ENCODE measurements at regions not wholly inside any gene's neighbourhood (a gene's known extent, or its start where the extent isn't known, plus 50 kb on each side); places are given as distances from the start of the nearest gene placed in this dataset.
"Not testable (repeated sequence)": the region's sequence is repeated elsewhere in the genome, so short reads cannot be mapped to it uniquely, and the experiment has no call there.

- Histone ChIP-seq H3K4me3 (ENCODE audit: low read depth in 1 of 2, low read length in 2 of 2) (no peak overlapping the region), H3K9me3 (ENCODE audit: control insufficient read depth in 1 of 2, low read length in 2 of 2) (no peaks in the 10 kb centered on the region), H3K27me3 (ENCODE audit: control insufficient read depth in 1 of 2, insufficient read depth in 2 of 2, low read length in 2 of 2) (peaks cover 51 to 69% of the 10 kb centered on the region in 2 donors)
These were observed 165.9 kb upstream of the CACNA1E start for GRCh38 chr1:181317261-181317930.

DNA sequence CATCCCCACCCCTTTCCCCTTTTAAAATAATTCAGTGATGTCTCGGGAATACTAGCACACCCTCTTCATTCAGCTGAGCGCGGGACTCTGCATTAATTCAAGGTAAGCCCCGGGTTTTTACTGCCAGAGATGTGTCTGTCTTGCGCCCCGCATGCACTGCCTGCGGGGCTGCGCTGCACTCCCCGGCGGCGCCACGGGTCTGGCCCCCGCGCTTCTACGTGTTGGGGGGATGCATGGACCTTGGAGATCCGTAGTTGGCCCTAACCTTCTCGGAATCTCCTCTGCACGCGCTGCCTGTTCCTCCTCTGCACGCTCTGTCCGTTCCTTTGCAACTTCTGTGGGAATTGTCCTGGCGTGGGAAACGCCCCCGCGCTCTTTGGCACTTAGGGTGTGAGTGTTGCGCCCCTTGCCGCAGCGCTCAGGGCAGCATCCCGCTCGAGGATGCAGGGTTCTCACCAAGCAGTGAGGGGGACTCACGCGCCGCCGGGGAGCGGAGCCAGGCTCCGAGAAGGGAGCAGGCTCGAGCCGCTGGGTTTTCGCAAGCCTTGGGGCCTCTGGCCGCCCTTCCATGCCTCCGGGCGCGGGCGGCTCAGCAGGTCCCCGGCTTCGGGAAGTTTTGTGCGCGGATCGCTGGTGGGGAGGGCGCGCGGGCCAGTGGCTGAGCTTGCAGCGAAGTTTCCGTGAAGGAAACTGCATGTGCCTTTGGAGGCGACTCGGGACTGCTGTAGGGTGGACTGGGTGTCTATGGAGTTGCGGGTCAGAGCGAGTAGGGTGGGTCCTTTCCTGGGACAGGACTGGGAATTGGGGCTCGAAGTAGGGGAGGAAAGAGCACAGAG is 165.1 kb upstream of the CACNA1E start:
- peaks cover 47 to 65% of the 10 kb centered on the region in 2 donors for H3K27me3 ChIP-seq (ENCODE audit: control insufficient read depth in 1 of 2, insufficient read depth in 2 of 2, low read length in 2 of 2)
- H3K4me3 ChIP-seq (ENCODE audit: low read depth in 1 of 2, low read length in 2 of 2), result no peak overlapping the region

More at GRCh38 chr1:181317261-181317930, 165.9 kb upstream of the CACNA1E start:
- Histone ChIP-seq H3K27ac (ENCODE audit: low read depth, low read length) (no peak overlapping the region), H3K4me1 (ENCODE audit: control insufficient read depth in 1 of 2, insufficient read depth in 2 of 2, low read length in 2 of 2) (no peaks in the 10 kb centered on the region), H3K9ac (ENCODE audit: low read depth in 1 of 2, low read length in 2 of 2) (no peak overlapping the region), H3K36me3 (ENCODE audit: control insufficient read depth in 1 of 2, insufficient read depth in 2 of 2, low read length in 2 of 2) (no peaks in the 10 kb centered on the region)

DNA sequence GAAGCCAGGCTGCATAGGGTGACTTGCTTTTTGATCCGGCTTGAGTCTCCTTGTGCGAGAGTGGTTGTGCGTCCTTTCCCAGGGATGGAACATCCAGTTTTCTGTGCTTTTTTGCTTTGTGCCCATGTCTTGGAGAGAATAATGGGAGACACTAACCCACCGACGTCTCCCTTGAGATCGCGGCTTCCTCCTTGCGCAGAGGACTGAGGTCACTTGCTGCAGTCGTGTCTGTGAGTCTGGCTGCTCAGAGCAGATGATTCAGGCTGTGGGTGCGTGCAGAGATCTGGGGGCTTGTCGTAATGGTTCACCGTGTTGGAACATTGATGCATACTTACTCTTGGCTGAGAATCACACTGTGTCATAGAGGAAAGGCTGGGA is 164.5 kb upstream of the CACNA1E start:
- Histone ChIP-seq H3K9ac (ENCODE audit: low read depth in 1 of 2, low read length in 2 of 2) (no peak overlapping the region), H3K4me1 (ENCODE audit: control insufficient read depth in 1 of 2, insufficient read depth in 2 of 2, low read length in 2 of 2) (no peaks in the 10 kb centered on the region), H3K4me3 (ENCODE audit: low read depth in 1 of 2, low read length in 2 of 2) (no peak overlapping the region), H3K27ac (ENCODE audit: low read depth, low read length) (no peak overlapping the region), H3K27me3 (ENCODE audit: control insufficient read depth in 1 of 2, insufficient read depth in 2 of 2, low read length in 2 of 2) (peaks cover 44 to 60% of the 10 kb centered on the region in 2 donors), H3K9me3 (ENCODE audit: control insufficient read depth in 1 of 2, low read length in 2 of 2) (no peaks in the 10 kb centered on the region), H3K36me3 (ENCODE audit: control insufficient read depth in 1 of 2, insufficient read depth in 2 of 2, low read length in 2 of 2) (no peaks in the 10 kb centered on the region)

More for the DNA sequence above, 165.1 kb upstream of the CACNA1E start:
- Histone ChIP-seq H3K27ac (ENCODE audit: low read depth, low read length) (no peak overlapping the region), H3K4me1 (ENCODE audit: control insufficient read depth in 1 of 2, insufficient read depth in 2 of 2, low read length in 2 of 2) (no peaks in the 10 kb centered on the region), H3K36me3 (ENCODE audit: control insufficient read depth in 1 of 2, insufficient read depth in 2 of 2, low read length in 2 of 2) (no peaks in the 10 kb centered on the region), H3K9me3 (ENCODE audit: control insufficient read depth in 1 of 2, low read length in 2 of 2) (no peaks in the 10 kb centered on the region), H3K9ac (ENCODE audit: low read depth in 1 of 2, low read length in 2 of 2) (no peak overlapping the region)

GRCh38 chr1:181319907-181320306 is 163.4 kb upstream of the CACNA1E start:
- Histone ChIP-seq H3K4me1 (ENCODE audit: control insufficient read depth in 1 of 2, insufficient read depth in 2 of 2, low read length in 2 of 2) (no peaks in the 10 kb centered on the region), H3K27me3 (ENCODE audit: control insufficient read depth in 1 of 2, insufficient read depth in 2 of 2, low read length in 2 of 2) (peaks cover 35 to 54% of the 10 kb centered on the region in 2 donors), H3K9ac (ENCODE audit: low read depth in 1 of 2, low read length in 2 of 2) (no peak overlapping the region), H3K36me3 (ENCODE audit: control insufficient read depth in 1 of 2, insufficient read depth in 2 of 2, low read length in 2 of 2) (no peaks in the 10 kb centered on the region), H3K9me3 (ENCODE audit: control insufficient read depth in 1 of 2, low read length in 2 of 2) (no peaks in the 10 kb centered on the region), H3K27ac (ENCODE audit: low read depth, low read length) (no peak overlapping the region), H3K4me3 (ENCODE audit: low read depth in 1 of 2, low read length in 2 of 2) (no peak overlapping the region)

DNA sequence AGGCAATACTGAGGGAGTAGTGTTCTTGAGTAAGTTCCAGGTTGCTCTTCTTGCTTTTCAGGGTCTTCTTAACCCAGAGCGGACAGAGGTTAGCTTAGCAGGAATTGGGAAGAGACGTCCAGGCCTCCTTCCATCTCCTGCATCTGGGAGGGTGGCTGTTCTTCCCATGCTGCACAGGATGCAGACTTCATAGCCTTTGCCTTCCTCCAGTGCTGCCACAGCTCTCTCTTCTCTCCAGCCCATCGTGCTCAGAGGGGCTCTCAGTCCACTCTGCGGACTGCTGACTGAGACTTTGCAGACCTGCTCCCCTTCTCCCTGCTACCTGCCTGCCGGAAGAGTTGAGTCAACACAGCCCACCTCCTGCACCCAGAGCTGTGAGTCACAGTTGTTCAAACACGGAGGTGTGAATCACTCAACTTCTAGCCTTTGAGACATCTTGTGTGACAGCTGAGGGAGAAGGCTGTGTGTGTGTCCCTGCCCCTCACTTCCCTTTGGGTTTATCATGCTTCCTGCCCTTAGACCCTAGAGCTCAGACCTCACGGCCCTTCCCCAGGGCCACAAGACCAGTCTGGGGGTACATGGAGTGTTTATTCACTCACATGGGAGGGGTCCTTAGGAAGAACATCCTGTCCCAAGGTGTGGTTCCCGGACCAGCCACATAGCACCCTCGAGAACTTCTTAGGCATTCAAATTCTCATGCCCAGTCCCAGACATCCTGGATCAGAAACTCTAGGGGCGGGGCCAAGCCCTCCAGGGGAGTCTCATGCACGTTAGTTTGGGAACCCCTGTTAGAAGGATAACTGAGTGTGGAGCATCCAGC is 158.3 kb upstream of the CACNA1E start:
- Histone ChIP-seq H3K9me3 (ENCODE audit: control insufficient read depth in 1 of 2, low read length in 2 of 2) (no peaks in the 10 kb centered on the region), H3K27ac (ENCODE audit: low read depth, low read length) (no peak overlapping the region), H3K4me3 (ENCODE audit: low read depth in 1 of 2, low read length in 2 of 2) (no peak overlapping the region), H3K27me3 (ENCODE audit: control insufficient read depth in 1 of 2, insufficient read depth in 2 of 2, low read length in 2 of 2) (peaks cover 2 to 22% of the 10 kb centered on the region in 2 donors), H3K4me1 (ENCODE audit: control insufficient read depth in 1 of 2, insufficient read depth in 2 of 2, low read length in 2 of 2) (no peaks in the 10 kb centered on the region), H3K9ac (ENCODE audit: low read depth in 1 of 2, low read length in 2 of 2) (no peak overlapping the region), H3K36me3 (ENCODE audit: control insufficient read depth in 1 of 2, insufficient read depth in 2 of 2, low read length in 2 of 2) (no peaks in the 10 kb centered on the region)

DNA sequence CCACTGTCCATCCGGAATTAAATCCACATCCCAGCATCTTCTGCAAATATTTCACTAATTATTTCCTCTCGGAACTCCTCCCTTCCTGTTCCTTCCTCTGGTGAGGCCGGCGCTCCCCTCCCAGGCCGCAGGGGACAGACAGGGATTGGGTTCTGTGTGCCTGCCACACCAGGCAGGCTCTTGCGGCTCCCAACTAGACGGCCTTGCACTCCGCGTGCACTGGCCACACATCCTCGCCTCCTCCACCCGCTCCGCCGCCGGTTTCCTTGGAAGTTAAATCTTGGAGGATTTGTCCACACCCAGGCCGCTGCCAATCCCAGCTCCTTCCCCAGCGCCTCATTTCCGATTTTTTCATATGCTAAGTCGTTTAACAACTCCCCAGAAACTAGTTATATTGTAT is 157.6 kb upstream of the CACNA1E start:
- H3K4me1 ChIP-seq (ENCODE audit: control insufficient read depth in 1 of 2, insufficient read depth in 2 of 2, low read length in 2 of 2); H3K9ac ChIP-seq (ENCODE audit: low read depth in 1 of 2, low read length in 2 of 2); H3K4me3 ChIP-seq (ENCODE audit: low read depth in 1 of 2, low read length in 2 of 2); H3K9me3 ChIP-seq (ENCODE audit: control insufficient read depth in 1 of 2, low read length in 2 of 2); H3K36me3 ChIP-seq (ENCODE audit: control insufficient read depth in 1 of 2, insufficient read depth in 2 of 2, low read length in 2 of 2); H3K27ac ChIP-seq (ENCODE audit: low read depth, low read length): not testable (repeated sequence)
- peaks cover 0 to 17% of the 10 kb centered on the region in 2 donors for H3K27me3 ChIP-seq (ENCODE audit: control insufficient read depth in 1 of 2, insufficient read depth in 2 of 2, low read length in 2 of 2)

- no peaks in the 10 kb centered on the region for H3K9me3 ChIP-seq (ENCODE audit: control insufficient read depth in 1 of 2, low read length in 2 of 2)
- no peak overlapping the region for H3K9ac ChIP-seq (ENCODE audit: low read depth in 1 of 2, low read length in 2 of 2)
- no peak overlapping the region for H3K27ac ChIP-seq (ENCODE audit: low read depth, low read length)
- no peaks in the 10 kb centered on the region for H3K36me3 ChIP-seq (ENCODE audit: control insufficient read depth in 1 of 2, insufficient read depth in 2 of 2, low read length in 2 of 2)
- no peaks in the 10 kb centered on the region for H3K4me1 ChIP-seq (ENCODE audit: control insufficient read depth in 1 of 2, insufficient read depth in 2 of 2, low read length in 2 of 2)
- H3K27me3 ChIP-seq (ENCODE audit: control insufficient read depth in 1 of 2, insufficient read depth in 2 of 2, low read length in 2 of 2), result peaks cover 0 to 12% of the 10 kb centered on the region in 2 donors
- H3K4me3 ChIP-seq (ENCODE audit: low read depth in 1 of 2, low read length in 2 of 2), result no peak overlapping the region
These were observed 157.0 kb upstream of the CACNA1E start for GRCh38 chr1:181326348-181326747.

DNA sequence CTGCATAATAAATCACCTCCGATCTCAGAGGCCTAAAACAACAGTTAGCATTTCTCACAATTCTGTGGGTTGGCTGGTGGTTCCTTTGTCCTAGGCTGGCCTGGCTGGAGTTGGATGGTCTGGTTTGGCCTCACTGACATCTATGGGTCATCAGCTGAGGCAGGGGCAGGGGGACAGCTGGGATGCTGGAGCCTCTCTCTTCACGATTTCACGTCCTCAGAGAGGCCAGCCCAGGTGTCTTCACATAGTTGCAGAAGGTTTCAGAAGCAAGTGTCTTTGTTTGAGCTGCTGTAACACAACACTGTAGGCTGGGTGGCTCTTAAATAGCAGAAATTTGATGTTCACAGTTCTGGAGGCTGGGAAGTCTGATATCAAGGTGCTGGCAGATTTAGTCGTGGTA is 155.5 kb upstream of the CACNA1E start:
- H3K4me1 ChIP-seq (ENCODE audit: control insufficient read depth in 1 of 2, insufficient read depth in 2 of 2, low read length in 2 of 2), result no peaks in the 10 kb centered on the region
- no peak overlapping the region for H3K27ac ChIP-seq (ENCODE audit: low read depth, low read length)
- no peaks in the 10 kb centered on the region for H3K36me3 ChIP-seq (ENCODE audit: control insufficient read depth in 1 of 2, insufficient read depth in 2 of 2, low read length in 2 of 2)
- H3K27me3 ChIP-seq (ENCODE audit: control insufficient read depth in 1 of 2, insufficient read depth in 2 of 2, low read length in 2 of 2), result peaks cover 0 to 9% of the 10 kb centered on the region in 2 donors
- no peak overlapping the region for H3K9ac ChIP-seq (ENCODE audit: low read depth in 1 of 2, low read length in 2 of 2)
- no peak overlapping the region for H3K4me3 ChIP-seq (ENCODE audit: low read depth in 1 of 2, low read length in 2 of 2)
- H3K9me3 ChIP-seq (ENCODE audit: control insufficient read depth in 1 of 2, low read length in 2 of 2), result no peaks in the 10 kb centered on the region

- H3K9ac ChIP-seq (ENCODE audit: low read depth in 1 of 2, low read length in 2 of 2), result no peak overlapping the region
- H3K36me3 ChIP-seq (ENCODE audit: control insufficient read depth in 1 of 2, insufficient read depth in 2 of 2, low read length in 2 of 2), result no peaks in the 10 kb centered on the region
- no peak overlapping the region for H3K4me3 ChIP-seq (ENCODE audit: low read depth in 1 of 2, low read length in 2 of 2)
- peaks cover 0 to 2% of the 10 kb centered on the region in 2 donors for H3K27me3 ChIP-seq (ENCODE audit: control insufficient read depth in 1 of 2, insufficient read depth in 2 of 2, low read length in 2 of 2)
- H3K9me3 ChIP-seq (ENCODE audit: control insufficient read depth in 1 of 2, low read length in 2 of 2), result no peaks in the 10 kb centered on the region
- H3K27ac ChIP-seq (ENCODE audit: low read depth, low read length), result no peak overlapping the region
- no peaks in the 10 kb centered on the region for H3K4me1 ChIP-seq (ENCODE audit: control insufficient read depth in 1 of 2, insufficient read depth in 2 of 2, low read length in 2 of 2)
These were observed 148.6 kb upstream of the CACNA1E start for GRCh38 chr1:181334724-181335123.

DNA sequence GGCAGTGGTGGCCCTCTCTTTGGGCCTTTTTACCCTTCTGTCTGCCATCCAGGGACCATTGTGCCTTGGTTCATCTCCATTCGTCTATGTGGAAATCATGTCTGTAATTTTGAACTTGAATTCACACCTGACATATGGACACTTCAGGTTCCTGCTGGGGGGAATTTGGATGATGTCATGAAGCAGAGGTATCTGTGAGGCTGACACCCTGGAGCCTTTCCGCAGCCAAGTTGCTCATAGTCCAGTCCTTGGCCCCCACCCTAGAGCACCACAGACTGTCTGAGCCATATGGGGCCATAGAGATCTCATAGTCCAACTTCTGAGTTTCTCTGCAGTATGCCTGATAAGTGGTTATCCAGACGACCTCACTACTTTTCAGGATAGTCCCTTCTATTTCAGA is 147.7 kb upstream of the CACNA1E start:
- Histone ChIP-seq H3K27ac (ENCODE audit: low read depth, low read length) (no peak overlapping the region), H3K27me3 (ENCODE audit: control insufficient read depth in 1 of 2, insufficient read depth in 2 of 2, low read length in 2 of 2) (peaks cover 0 to 2% of the 10 kb centered on the region in 2 donors), H3K9me3 (ENCODE audit: control insufficient read depth in 1 of 2, low read length in 2 of 2) (no peaks in the 10 kb centered on the region), H3K9ac (ENCODE audit: low read depth in 1 of 2, low read length in 2 of 2) (no peak overlapping the region), H3K36me3 (ENCODE audit: control insufficient read depth in 1 of 2, insufficient read depth in 2 of 2, low read length in 2 of 2) (no peaks in the 10 kb centered on the region), H3K4me3 (ENCODE audit: low read depth in 1 of 2, low read length in 2 of 2) (no peak overlapping the region), H3K4me1 (ENCODE audit: control insufficient read depth in 1 of 2, insufficient read depth in 2 of 2, low read length in 2 of 2) (no peaks in the 10 kb centered on the region)

Measured in duodenal mucosa (tissue), 2 donors.